ENCODE measurements at regions not wholly inside any gene's neighbourhood (a gene's known extent, or its start where the extent isn't known, plus 50 kb on each side); places are given as distances from the start of the nearest gene placed in this dataset.

- no peak for FAIRE-seq
- Histone ChIP-seq H3K36me3 (ENCODE audit: control insufficient read depth in 2 of 3, insufficient read depth in 3 of 3, low read length in 3 of 3) (no peaks in the 10 kb centered on the region), H3K4me1 (ENCODE audit: control insufficient read depth in 2 of 3, insufficient read depth in 2 of 3, low read depth in 1 of 3, low read length in 3 of 3) (no peaks in the 10 kb centered on the region), H3K4me3 (ENCODE audit: low read length in 3 of 3) (no peak overlapping the region), H3K9ac (ENCODE audit: low read length in 3 of 3) (no peak overlapping the region), H3K9me3 (ENCODE audit: control insufficient read depth in 2 of 3, insufficient read depth in 1 of 3, low read length in 3 of 3) (no peaks in the 10 kb centered on the region), H3K27me3 (ENCODE audit: control insufficient read depth, insufficient read depth, low read length) (no peaks in the 10 kb centered on the region), H3K27ac (ENCODE audit: low read depth in 2 of 2, low read length in 2 of 2) (no peak overlapping the region)
- no peak for TF ChIP-seq CTCF (IDR thresholded peaks at IDR 0.05; ENCODE audit: borderline replicate concordance, extremely low read depth, insufficient read depth)
- intact Hi-C loops (cut with DNase I) = no loop called here
- DNase-seq = no peak
Measured at GRCh38 chr3:27824312-27825200, 102.4 kb upstream of the EOMES start.

DNA sequence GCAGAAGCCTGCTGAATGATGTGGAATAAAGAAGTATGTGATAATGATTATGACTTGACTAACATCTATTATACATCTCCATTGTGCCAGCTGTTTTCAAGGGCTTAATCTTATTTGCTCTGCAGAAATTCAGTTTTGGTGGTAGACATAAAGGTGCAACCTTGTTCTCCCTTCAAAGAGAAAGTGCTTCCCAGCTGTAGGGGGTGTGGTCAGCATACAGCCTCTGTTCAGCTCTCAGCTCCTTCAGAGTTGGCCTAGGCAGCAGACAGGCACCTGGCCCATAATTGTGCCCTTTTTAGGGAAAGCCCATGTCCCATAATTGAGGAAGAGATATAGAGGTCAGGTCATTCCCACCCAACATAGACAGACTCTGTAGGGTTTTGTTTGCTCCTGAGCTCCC lies 104.3 kb upstream of the EOMES start:
- H3K27me3 ChIP-seq (ENCODE audit: control insufficient read depth, insufficient read depth, low read length) = no peaks in the 10 kb centered on the region
- DNase-seq (no peak), FAIRE-seq (no peak)
- H3K27ac ChIP-seq (ENCODE audit: low read depth in 2 of 2, low read length in 2 of 2) = no peak overlapping the region
- H3K9ac ChIP-seq (ENCODE audit: low read length in 3 of 3) = no peak overlapping the region
- H3K9me3 ChIP-seq (ENCODE audit: control insufficient read depth in 2 of 3, insufficient read depth in 1 of 3, low read length in 3 of 3) = no peaks in the 10 kb centered on the region
- no peaks in the 10 kb centered on the region for H3K4me1 ChIP-seq (ENCODE audit: control insufficient read depth in 2 of 3, insufficient read depth in 2 of 3, low read depth in 1 of 3, low read length in 3 of 3)
- no peak overlapping the region for H3K4me3 ChIP-seq (ENCODE audit: low read length in 3 of 3)
- intact Hi-C loops (cut with DNase I) = no loop called here
- TF ChIP-seq CTCF (IDR thresholded peaks at IDR 0.05; ENCODE audit: borderline replicate concordance, extremely low read depth, insufficient read depth) = no peak
- no peaks in the 10 kb centered on the region for H3K36me3 ChIP-seq (ENCODE audit: control insufficient read depth in 2 of 3, insufficient read depth in 3 of 3, low read length in 3 of 3)

DNA sequence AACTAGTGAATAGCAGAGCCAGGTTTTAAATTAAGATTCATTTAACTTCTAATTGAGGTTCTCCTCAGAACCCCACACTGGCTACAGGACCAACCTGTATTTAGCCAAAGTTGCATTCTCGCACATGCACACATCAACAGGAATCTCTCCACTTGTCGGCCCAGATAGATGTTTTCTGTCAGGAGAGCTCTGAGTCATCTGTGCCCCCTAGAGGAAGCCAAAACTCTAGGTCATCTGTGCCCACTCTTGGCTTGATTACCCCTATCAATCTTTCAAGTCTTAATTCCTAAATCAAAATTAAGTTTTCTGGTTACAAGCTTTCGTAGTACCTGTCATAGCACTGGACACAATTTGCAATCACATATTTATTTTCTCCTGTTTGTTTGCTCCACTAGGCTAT lies 104.9 kb upstream of the EOMES start:
- Histone ChIP-seq H3K27ac (ENCODE audit: low read depth in 2 of 2, low read length in 2 of 2) (no peak overlapping the region), H3K9me3 (ENCODE audit: control insufficient read depth in 2 of 3, insufficient read depth in 1 of 3, low read length in 3 of 3) (no peaks in the 10 kb centered on the region), H3K9ac (ENCODE audit: low read length in 3 of 3) (no peak overlapping the region), H3K4me1 (ENCODE audit: control insufficient read depth in 2 of 3, insufficient read depth in 2 of 3, low read depth in 1 of 3, low read length in 3 of 3) (no peaks in the 10 kb centered on the region), H3K4me3 (ENCODE audit: low read length in 3 of 3) (no peak overlapping the region), H3K27me3 (ENCODE audit: control insufficient read depth, insufficient read depth, low read length) (no peaks in the 10 kb centered on the region), H3K36me3 (ENCODE audit: control insufficient read depth in 2 of 3, insufficient read depth in 3 of 3, low read length in 3 of 3) (no peaks in the 10 kb centered on the region)
- DNase-seq (no peak), FAIRE-seq (no peak)
- no peak for TF ChIP-seq CTCF (IDR thresholded peaks at IDR 0.05; ENCODE audit: borderline replicate concordance, extremely low read depth, insufficient read depth)
- intact Hi-C loops (cut with DNase I) = no loop called here
